Panc1 (cell line): ENCODE measurements at regions not wholly inside any gene's neighbourhood (a gene's known extent, or its start where the extent isn't known, plus 50 kb on each side); places are given as distances from the start of the nearest gene placed in this dataset.
"Not testable (repeated sequence)": the region's sequence is repeated elsewhere in the genome, so short reads cannot be mapped to it uniquely, and the experiment has no call there.

Source experiments
- ATAC-seq: fragments of 200-7000 bp; cut with Tn5 transposase; 2 replicates; pipeline ENCODE4 v1.9.1; 2020; ENCODE audit warnings: mild to moderate bottlenecking, moderate library complexity
- BruUV-seq: library from RNA; stranded (reverse); fragments of 400-500 nt; replicated peaks from 2 replicates; lab custom pipeline; 2021; lab: Mats Ljungman, UMichigan
- CTCF ChIA-PET: fragments of 300-600 bp; sonication (Branson Sonifier 250); formaldehyde crosslinking; loops from one replicate; lab custom pipeline; 2022; ENCODE audit warnings: antibody characterized with exemption; lab: Charles Lee
- POLR2A ChIA-PET: fragments of 300-600 bp; sonication (Branson Sonifier 250); formaldehyde crosslinking; loops from one replicate; lab custom pipeline; 2022; ENCODE audit warnings: antibody characterized with exemption; lab: Charles Lee
- DNase-seq: peaks from one replicate; pipeline ENCODE4 v3.0.0-alpha.2; 2010; ENCODE audit warnings: low read depth, low spot score
- H3K27ac ChIP-seq: 2 replicates; pipeline ENCODE4 v1.5.1; 2011; ENCODE audit warnings: mild to moderate bottlenecking, low read length, inconsistent platforms
- H3K27me3 ChIP-seq: fragments of 200-500 bp; sonication (Bioruptor generic); 2 replicates; pipeline ENCODE4 v1.6.0; 2014; ENCODE audit warnings: low read length, inconsistent platforms; ENCODE audit not compliant: control insufficient read depth, insufficient read depth
- H3K36me3 ChIP-seq: fragments of 200-500 bp; sonication (Bioruptor generic); 2 replicates; pipeline ENCODE4 v1.5.1; 2014; ENCODE audit warnings: inconsistent platforms, mild to moderate bottlenecking, low read length, moderate library complexity; ENCODE audit not compliant: control insufficient read depth, insufficient read depth
- H3K4me1 ChIP-seq: 2 replicates; pipeline ENCODE4 v1.5.1; 2011; ENCODE audit warnings: inconsistent platforms, mild to moderate bottlenecking, low read length, moderate library complexity; ENCODE audit not compliant: control insufficient read depth, insufficient read depth
- H3K4me3 ChIP-seq, 2 experiments: 2 replicates each; pipeline ENCODE4 v1.5.1; 2011 to 2012; ENCODE audit warnings: low read depth in 2 of 2, low read length in 2 of 2, mild to moderate bottlenecking in 2 of 2, inconsistent platforms in 1 of 2, moderate library complexity in 1 of 2
- H3K9me3 ChIP-seq: fragments of 200-500 bp; sonication (Bioruptor generic); 2 replicates; pipeline ENCODE4 v1.5.1; 2014; ENCODE audit warnings: low read depth, mild to moderate bottlenecking, inconsistent platforms, low read length, moderate library complexity; ENCODE audit not compliant: control insufficient read depth, insufficient read depth
- in situ Hi-C: cut with HindIII; loops from 2 replicates; pipeline ENCODE4 v1.10.0; 2016; ENCODE audit warnings: low sequenced_read_pairs, low pct_unique_long_range_greater_than_20kb
- intact Hi-C: fragments of 100-400 bp; cut with micrococcal nuclease; formaldehyde crosslinking; loops from one replicate; pipeline ENCODE4 v1.10.0; 2022; ENCODE audit not compliant: unreplicated experiment

DNA sequence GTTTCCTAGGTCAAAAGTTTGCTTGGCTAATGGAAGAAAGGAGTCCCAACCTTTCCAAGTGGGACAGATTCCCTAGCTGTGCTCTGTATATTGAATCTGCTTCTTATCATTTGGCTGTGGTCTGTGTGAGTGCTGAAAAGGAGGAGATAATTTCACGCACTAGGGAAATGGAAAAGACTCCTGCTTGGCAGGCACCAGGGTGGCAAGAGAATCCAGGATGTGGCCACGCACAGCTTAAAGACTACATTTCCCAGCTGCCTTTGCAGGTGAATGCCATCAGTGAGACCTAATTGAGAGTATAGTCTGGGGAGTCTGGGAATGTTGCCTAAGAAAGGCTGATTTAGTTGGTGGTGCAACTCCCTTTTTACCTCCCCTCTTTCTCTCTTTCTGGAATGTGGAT is 253.5 kb upstream of the PLGLB1 start:
- H3K4me3 ChIP-seq, H3K9me3 ChIP-seq, H3K36me3 ChIP-seq, POLR2A ChIA-PET, H3K27ac ChIP-seq, DNase-seq, H3K27me3 ChIP-seq, ATAC-seq, CTCF ChIA-PET, H3K4me1 ChIP-seq, intact Hi-C loops, BruUV-seq, in situ Hi-C loops: not testable (repeated sequence)

DNA sequence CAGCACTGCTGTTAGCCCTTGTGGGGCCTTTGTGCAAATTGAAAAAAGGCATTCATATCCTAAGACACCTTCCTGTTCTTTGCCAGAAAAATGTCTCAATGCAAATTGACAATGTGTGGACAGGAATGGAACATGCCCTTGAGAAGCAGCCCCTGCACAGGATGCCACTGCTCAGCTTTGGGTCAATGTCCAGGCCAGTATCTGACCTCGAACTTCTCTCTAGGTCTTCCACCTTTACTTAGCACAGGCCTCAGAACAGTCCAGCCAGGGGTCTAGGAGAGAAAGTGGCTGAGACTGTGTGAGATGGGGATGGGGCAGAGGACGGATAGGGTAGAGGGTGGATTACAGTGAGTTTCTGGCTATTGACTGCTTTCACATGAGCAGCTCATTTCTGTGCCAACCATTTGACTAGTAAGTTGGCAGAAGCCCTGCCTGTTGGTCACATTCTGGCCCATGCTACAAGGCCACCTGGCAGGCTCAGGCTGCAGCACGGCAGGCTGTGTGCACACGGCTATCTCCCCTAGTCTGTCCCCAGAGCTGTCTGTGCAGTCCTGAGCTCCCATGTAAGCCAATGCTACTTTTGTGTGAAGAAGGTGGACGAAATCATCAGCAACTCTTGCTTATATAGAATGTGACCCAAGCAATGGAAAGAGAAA is 254.5 kb upstream of the PLGLB1 start:
- CTCF ChIA-PET, DNase-seq, H3K27ac ChIP-seq, H3K4me1 ChIP-seq, H3K4me3 ChIP-seq, in situ Hi-C loops, H3K9me3 ChIP-seq, POLR2A ChIA-PET, BruUV-seq, ATAC-seq, H3K36me3 ChIP-seq, H3K27me3 ChIP-seq, intact Hi-C loops: not testable (repeated sequence)

DNA sequence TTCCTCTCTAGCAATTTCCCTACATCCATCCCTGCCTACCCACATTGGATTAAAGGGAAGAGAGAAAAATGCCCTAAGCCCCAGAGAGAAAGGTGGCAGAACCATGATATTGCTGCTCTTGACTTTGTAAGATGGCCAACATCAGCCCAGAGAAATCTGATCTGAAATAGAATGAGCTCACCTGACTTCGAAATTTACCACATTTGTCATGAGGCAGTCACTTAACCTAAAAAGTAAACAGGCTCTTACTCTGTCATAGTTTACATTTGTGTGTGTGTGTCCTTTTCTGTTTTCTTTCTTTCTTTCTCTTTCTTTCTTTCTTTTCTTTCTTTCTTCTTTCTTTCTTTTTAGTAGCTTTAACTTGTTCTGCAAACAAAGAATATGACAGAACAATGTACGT is 255.0 kb upstream of the PLGLB1 start:
- POLR2A ChIA-PET, in situ Hi-C loops, H3K27me3 ChIP-seq, H3K27ac ChIP-seq, intact Hi-C loops, H3K4me1 ChIP-seq, H3K9me3 ChIP-seq, H3K4me3 ChIP-seq, ATAC-seq, CTCF ChIA-PET, DNase-seq, BruUV-seq, H3K36me3 ChIP-seq: not testable (repeated sequence)

GRCh38 chr2:87277734-87278133 is 256.1 kb upstream of the PLGLB1 start:
- H3K9me3 ChIP-seq, H3K27me3 ChIP-seq, H3K36me3 ChIP-seq, intact Hi-C loops, H3K4me3 ChIP-seq, in situ Hi-C loops, ATAC-seq, DNase-seq, H3K27ac ChIP-seq, CTCF ChIA-PET, POLR2A ChIA-PET, BruUV-seq, H3K4me1 ChIP-seq: not testable (repeated sequence)

DNA sequence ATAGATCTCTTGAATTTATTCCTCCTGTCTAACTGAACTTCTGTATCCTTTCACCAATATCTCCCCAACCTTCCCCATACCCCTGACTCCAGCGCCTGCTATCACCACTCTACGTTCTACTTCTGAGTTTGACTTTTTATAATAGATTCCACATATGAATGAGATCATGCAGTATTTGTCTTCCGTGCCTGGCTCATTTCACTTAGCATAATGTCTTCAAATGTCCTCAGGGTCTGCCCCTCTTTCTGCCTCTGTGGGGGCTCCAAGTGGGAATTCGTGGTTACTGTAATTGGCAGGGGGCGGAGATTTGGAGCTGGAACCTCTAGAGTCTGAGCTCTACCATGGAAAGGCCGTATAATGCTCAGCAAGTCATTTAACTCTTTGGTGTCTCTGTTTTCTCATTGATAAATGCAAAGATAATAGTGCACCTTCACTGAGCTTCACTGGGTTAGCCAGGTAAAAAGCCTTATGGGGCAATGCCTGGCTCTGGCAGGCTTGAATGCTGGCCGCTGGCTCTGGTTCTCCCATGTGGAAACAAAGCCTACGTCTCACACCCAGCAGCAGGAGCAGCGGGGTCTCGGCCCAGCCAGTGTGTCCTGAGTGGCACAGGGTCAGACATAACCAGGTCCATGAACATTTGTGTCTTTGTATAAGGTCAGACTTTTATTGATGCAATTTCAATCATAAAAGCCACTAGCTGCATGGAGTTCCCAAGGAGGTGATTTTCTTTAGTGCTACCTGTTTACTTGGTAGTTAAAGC is 259.1 kb upstream of the PLGLB1 start:
- H3K9me3 ChIP-seq, intact Hi-C loops, in situ Hi-C loops, BruUV-seq, H3K4me3 ChIP-seq, DNase-seq, CTCF ChIA-PET, H3K27me3 ChIP-seq, ATAC-seq, H3K27ac ChIP-seq, H3K36me3 ChIP-seq, H3K4me1 ChIP-seq, POLR2A ChIA-PET: not testable (repeated sequence)

DNA sequence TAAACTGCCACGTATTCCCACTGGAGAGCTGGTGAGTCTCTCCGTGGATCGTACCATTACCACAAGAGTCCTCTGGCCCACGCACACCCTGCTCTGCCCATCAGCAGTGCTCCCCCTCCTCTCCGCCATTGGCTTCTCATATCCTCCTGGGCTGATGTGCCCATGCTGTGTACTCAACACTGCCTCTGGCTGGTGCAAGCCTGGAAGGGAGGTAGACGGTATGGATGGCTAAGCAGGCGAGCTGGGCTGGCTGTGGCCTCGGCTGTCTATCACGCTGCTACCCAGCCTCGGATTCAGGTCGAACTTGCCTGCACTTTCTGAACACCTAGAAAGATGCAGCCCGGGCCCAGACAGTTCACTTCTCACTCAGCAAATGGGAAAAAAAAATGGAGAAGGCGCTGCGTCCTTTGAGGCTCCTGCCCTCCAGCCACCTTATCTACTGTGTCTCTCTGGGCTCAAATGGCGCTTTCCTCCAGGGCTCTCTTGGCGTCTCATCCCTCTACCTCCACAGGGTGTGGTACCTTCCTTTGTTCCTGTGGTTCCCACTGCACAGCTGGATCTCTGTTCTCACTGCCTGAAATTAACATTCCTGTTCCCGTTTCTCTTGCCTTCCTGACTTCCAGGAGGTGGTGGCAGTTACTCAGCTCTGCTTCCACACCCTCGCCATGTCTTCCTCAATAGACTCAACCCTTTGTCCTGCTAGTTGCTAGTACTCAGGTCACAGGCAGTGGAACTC is 262.3 kb upstream of the PLGLB1 start:
- H3K27ac ChIP-seq, H3K9me3 ChIP-seq, BruUV-seq, H3K4me1 ChIP-seq, CTCF ChIA-PET, H3K4me3 ChIP-seq, H3K36me3 ChIP-seq, DNase-seq, H3K27me3 ChIP-seq, intact Hi-C loops, POLR2A ChIA-PET, in situ Hi-C loops: not testable (repeated sequence)
- peak; percentile 87 for ATAC-seq

GRCh38 chr2:87284471-87284772 is 262.8 kb upstream of the PLGLB1 start:
- H3K4me3 ChIP-seq, POLR2A ChIA-PET, H3K9me3 ChIP-seq, H3K27me3 ChIP-seq, H3K36me3 ChIP-seq, in situ Hi-C loops, BruUV-seq, H3K4me1 ChIP-seq, DNase-seq, H3K27ac ChIP-seq, intact Hi-C loops, CTCF ChIA-PET: not testable (repeated sequence)
- peak; percentile 64; the same call in 1 of the 2 replicates for ATAC-seq
